ENCODE measurements at regions not wholly inside any gene's neighbourhood (a gene's known extent, or its start where the extent isn't known, plus 50 kb on each side); places are given as distances from the start of the nearest gene placed in this dataset.

- DNase-seq (ENCODE audit: low read depth in 1 of 2, low spot score in 1 of 2): no peak
- Histone ChIP-seq H3K36me3 (no peaks in the 10 kb centered on the region), H3K27ac (no peak overlapping the region), H3K9me3 (ENCODE audit: low read depth) (no peaks in the 10 kb centered on the region), H3K4me1 (ENCODE audit: low read depth) (no peaks in the 10 kb centered on the region), H3K27me3 (no peaks in the 10 kb centered on the region), H3K4me3 (no peak overlapping the region)
- TF ChIP-seq, protein P1, sequence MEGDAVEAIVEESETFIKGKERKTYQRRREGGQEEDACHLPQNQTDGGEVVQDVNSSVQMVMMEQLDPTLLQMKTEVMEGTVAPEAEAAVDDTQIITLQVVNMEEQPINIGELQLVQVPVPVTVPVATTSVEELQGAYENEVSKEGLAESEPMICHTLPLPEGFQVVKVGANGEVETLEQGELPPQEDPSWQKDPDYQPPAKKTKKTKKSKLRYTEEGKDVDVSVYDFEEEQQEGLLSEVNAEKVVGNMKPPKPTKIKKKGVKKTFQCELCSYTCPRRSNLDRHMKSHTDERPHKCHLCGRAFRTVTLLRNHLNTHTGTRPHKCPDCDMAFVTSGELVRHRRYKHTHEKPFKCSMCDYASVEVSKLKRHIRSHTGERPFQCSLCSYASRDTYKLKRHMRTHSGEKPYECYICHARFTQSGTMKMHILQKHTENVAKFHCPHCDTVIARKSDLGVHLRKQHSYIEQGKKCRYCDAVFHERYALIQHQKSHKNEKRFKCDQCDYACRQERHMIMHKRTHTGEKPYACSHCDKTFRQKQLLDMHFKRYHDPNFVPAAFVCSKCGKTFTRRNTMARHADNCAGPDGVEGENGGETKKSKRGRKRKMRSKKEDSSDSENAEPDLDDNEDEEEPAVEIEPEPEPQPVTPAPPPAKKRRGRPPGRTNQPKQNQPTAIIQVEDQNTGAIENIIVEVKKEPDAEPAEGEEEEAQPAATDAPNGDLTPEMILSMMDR (IDR thresholded peaks at IDR 0.05; ENCODE audit: low read depth, low read length): no peak
Measured at GRCh38 chr16:26976873-26977272, 89.9 kb upstream of the C16orf82 start.

DNA sequence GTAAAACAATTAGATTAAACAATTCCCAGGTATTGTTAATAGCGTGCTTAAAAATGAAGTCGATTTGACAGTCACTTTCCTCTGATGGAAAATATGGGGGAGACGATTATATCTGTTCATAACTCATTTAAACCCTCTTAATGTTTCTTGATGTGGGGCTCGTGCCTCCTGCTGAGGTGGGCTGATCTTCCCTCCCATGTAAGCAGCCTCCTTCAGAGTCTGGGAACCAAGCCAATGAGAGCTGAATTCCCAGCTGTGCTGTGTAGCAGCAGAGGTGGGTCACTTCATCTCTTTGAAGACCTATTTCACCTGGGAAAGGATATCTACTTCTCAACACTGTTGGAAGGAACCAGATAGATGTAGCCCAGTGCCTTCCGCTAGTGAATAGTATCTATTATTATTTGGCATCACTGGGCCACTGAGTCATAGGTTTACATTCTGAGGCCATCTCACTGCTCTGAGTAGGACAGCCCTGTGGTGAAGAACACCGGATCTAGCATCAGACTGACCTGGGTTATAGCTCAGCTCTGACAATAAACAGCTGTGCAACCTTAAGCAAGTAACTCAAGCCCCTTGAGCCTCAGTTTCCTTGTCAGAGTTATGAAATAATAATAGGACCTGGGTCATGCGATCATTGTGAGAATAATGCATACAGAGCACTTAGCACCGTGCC lies 85.3 kb upstream of the C16orf82 start:
- DNase-seq (ENCODE audit: low read depth in 1 of 2, low spot score in 1 of 2): peak in 1 of 2 donors; percentile 5
- TF ChIP-seq, protein P1 (IDR thresholded peaks at IDR 0.05; ENCODE audit: low read depth, low read length): no peak

DNA sequence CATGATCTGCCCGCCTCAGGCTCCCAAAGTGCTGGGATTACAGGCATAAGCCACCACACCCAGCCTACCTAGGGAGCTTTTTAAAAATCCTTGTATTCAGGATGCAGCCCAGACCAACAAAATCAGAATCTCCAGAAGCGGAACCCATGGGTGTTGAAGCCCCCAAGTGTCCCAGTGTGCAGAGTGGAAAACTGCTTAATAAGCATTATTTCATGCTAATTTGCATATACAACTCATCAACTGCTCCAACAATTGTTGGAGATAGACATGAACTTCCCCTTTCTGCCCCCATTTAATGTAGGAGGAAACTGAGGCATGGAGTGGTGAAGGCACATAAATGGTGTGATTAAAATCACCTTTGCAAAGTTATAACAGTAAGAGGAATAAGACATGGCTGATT lies 84.3 kb upstream of the C16orf82 start:
- TF ChIP-seq, protein P1 (IDR thresholded peaks at IDR 0.05; ENCODE audit: low read depth, low read length): no peak
- no peak overlapping the region for H3K4me3 ChIP-seq
- H3K27ac ChIP-seq: no peak overlapping the region
- no peaks in the 10 kb centered on the region for H3K4me1 ChIP-seq (ENCODE audit: low read depth)
- DNase-seq (ENCODE audit: low read depth in 1 of 2, low spot score in 1 of 2): no peak
- H3K9me3 ChIP-seq (ENCODE audit: low read depth): no peaks in the 10 kb centered on the region
- H3K36me3 ChIP-seq: no peaks in the 10 kb centered on the region
- no peaks in the 10 kb centered on the region for H3K27me3 ChIP-seq

More for the DNA sequence above, 85.3 kb upstream of the C16orf82 start:
- Histone ChIP-seq H3K4me3 (no peak overlapping the region), H3K4me1 (ENCODE audit: low read depth) (no peaks in the 10 kb centered on the region), H3K9me3 (ENCODE audit: low read depth) (no peaks in the 10 kb centered on the region), H3K27ac (no peak overlapping the region), H3K27me3 (no peaks in the 10 kb centered on the region), H3K36me3 (no peaks in the 10 kb centered on the region)

- Histone ChIP-seq H3K9me3 (ENCODE audit: low read depth) (no peaks in the 10 kb centered on the region), H3K4me1 (ENCODE audit: low read depth) (no peaks in the 10 kb centered on the region), H3K4me3 (no peak overlapping the region), H3K36me3 (no peaks in the 10 kb centered on the region), H3K27ac (no peak overlapping the region), H3K27me3 (no peaks in the 10 kb centered on the region)
- no peak for DNase-seq (ENCODE audit: low read depth in 1 of 2, low spot score in 1 of 2)
- TF ChIP-seq, protein P1 (IDR thresholded peaks at IDR 0.05; ENCODE audit: low read depth, low read length): no peak
Measured at GRCh38 chr16:26983426-26983825, 83.3 kb upstream of the C16orf82 start.

DNA sequence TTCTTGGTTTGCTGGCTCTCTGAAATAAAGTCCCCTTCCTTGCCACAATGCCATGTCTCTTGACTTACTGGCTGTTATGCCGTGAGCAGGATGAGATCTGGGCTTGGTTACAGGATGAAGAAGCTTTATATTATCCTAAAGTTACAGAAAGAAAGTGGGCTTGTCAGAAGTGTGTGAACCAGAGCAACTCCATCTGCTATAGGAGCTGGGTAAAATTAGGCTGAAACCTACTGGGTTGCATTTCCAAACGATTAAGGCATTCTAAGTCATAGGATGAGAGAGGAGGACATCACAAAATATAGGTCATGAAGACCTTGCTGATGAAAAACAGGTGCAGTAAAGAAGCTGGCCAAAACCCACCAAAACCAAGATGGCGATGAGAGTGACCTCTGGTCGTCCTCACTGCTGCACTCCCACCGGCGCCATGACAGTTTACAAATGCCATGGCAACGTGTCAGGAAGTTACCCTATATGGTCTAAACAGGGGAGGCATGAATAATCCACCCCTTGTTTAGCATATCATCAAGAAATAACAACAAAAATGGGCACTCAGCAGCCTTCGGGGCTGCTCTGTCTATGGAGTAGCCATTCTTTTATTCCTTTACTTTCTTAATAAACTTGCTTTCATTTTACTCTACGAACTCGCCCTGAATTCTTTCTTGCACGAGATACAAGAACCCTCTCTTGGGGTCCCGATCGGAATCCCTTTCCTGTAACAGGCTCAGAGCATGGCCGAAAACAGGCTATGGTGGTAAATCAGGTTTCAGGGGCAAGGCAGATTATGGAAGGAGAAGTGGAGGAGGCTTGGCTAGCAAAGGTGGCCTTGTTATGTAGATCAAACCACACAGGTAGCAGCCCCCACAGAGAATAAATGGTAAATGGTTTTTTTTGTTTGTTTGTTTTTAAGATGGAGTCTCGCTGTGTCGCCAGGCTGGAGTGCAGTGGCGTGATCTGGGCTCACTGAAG lies 81.3 kb upstream of the C16orf82 start:
- H3K4me1 ChIP-seq (ENCODE audit: low read depth): no peaks in the 10 kb centered on the region
- TF ChIP-seq, protein P1 (IDR thresholded peaks at IDR 0.05; ENCODE audit: low read depth, low read length): no peak
- H3K36me3 ChIP-seq: no peaks in the 10 kb centered on the region
- no peaks in the 10 kb centered on the region for H3K9me3 ChIP-seq (ENCODE audit: low read depth)
- no peak overlapping the region for H3K4me3 ChIP-seq
- H3K27me3 ChIP-seq: no peaks in the 10 kb centered on the region
- H3K27ac ChIP-seq: no peak overlapping the region
- DNase-seq (ENCODE audit: low read depth in 1 of 2, low spot score in 1 of 2): no peak
